CD4-positive, alpha-beta T cell treated with Interleukin-4 for 1 hour (primary cell): ENCODE measurements at regions not wholly inside any gene's neighbourhood (a gene's known extent, or its start where the extent isn't known, plus 50 kb on each side); places are given as distances from the start of the nearest gene placed in this dataset.

Source experiments
- DNase-seq, 2 donors: peaks; one replicate each; pipeline ENCODE4 v3.0.0-alpha.2; 2020 to 2022

DNA sequence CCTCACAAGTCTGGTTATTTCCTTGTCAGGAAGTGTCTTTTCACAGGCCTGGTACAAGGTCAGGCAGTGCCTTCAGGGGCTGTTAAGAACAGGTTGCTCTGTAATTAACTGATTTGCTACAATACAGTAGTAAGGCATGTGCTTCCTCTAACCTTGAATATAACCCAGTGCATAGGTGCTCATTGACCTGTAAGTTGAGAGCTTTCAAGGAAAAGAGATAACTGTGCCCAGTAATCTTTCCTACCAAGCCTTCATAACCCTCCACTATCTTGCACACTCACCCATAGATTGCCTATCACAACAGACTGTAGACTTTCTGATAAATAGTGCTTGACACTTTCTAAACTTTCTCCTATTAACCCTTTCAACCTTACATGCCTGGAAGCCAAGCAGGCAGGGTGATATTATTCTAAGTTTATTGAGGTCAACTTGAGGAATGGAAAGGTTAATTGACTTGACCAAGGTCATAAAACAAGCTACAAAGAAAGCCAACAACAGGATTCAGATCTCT lies 148.1 kb downstream of the PPARGC1A start:
- no peak for DNase-seq

DNA sequence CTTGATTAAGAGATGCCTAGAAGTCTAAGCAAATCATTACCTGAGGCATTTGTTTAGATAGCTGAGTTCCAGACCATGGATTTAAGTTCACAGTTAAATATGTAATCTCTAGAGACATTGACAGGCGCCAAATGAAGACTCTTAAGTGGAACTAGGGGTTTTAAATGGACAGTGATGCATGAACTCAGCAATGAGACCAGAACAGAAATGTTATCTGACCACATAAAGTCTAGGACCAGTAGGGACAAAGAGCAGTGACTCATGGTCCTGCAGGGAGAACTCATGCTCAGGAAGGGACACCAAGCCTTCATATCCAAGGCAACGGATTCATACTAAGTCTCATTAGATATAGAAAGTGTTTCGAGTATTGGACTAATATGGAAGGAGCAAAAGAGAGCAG lies 152.3 kb downstream of the PPARGC1A start:
- DNase-seq, result no peak

DNA sequence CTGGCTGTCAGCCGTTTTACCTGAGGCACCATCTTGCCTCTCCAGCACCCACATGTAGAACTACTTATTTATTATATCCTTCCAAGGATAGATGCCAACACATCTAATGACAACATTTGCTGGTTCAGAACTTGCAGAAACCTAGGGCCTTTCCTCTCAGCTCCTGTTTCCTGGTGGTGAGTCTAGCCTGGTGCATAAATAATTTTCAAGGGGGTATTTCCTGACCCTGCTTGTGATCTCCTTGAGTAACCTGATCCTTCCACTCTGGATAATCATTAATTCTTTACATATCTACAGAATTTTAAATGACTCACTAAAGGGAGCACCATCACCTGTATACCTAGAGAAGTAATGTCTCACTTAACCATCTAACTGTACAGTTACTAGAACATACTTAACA lies 153.4 kb downstream of the PPARGC1A start:
- DNase-seq, result no peak

DNA sequence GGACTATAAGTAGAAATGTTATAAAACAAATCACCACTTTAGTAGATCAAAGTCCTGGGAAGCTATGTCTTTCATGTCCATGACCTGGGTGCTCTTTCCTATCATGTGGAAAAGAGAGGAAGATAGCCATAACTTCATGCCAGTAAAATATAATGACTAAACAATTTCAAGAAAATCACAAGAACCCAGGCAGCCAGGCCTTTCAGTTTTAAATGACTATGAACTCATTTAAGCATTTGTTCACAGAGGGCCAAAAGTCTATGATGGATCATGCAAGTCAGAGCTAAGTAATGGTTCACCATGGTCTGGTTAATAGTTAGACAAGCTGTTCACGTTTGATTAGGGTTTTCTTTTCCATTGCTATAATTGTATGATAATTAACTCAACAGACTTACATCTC lies 155.8 kb downstream of the PPARGC1A start:
- no peak for DNase-seq

DNA sequence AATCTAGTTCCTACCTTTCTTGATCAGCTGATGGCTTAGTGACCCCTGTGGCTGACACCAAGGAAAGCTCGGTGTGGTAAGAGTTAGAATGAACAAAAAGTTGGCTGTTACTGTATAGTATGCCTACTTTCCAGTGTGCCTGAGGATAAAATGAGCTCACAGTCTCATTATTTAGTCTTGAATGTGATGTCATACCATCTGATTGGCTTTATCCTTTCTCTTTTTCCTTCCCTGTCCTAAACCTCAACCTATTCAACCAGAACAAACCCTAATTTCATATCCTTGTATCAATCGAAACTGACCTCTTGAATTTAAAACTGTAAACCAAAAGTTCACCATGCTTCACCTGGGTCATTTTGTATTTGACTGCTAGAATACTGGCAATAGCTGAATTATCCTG lies 156.4 kb downstream of the PPARGC1A start:
- no peak for DNase-seq

DNA sequence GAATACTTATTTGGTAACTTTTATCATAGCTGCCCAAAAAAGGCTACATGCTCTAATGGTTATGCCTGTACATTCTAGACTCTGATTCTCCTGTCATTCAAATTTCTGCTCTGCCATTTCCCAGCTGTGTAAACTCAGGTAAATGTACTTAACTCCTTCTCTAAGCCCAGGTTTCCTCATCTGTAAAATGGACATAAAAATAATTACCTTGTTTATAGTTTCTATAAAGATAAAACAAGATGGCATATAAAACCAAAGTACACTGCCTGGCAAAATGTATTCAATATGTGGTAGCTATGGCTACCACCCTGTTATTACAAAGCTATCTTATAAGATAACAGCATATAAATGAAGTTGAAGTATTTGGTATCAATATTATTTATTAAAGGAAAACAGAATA lies 158.8 kb downstream of the PPARGC1A start:
- no peak for DNase-seq

DNA sequence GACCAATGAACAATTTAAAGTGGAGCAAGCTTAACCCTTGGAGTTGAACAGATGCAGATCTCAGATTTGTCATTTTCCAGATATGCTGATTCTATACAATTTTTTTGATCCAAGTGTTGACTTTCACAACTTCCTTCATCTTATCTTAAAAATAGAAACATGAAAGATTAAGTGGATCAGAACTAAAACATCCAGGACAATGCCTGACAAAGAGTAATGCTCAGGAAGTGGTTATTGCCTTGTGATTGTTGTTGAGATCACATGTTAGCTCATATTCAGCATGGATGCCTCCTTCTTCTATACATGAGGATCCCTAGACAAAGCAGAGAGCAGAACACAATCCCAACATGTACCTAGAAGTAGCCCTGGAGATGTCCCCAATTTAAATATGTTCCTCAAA lies 160.9 kb downstream of the PPARGC1A start:
- no peak for DNase-seq

DNA sequence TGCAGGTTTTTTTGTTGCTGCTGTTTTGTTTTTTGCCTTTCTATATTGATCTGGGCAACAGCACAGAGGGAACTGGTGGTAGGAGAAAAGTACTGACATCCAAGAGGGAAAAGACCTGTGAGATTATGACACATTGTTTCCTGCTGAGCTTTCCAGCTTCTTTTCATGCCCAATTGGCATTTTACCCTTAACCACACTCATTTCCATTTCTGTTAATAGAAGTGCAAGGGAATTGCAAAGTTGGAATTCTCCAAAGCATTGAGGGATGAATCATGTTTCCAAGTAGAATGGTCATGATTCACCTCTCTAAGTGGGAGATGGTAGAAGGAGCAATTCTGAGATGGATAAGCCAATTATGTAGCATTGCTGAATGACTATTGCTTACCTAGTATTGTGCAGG lies 161.5 kb downstream of the PPARGC1A start:
- DNase-seq, result no peak

DNA sequence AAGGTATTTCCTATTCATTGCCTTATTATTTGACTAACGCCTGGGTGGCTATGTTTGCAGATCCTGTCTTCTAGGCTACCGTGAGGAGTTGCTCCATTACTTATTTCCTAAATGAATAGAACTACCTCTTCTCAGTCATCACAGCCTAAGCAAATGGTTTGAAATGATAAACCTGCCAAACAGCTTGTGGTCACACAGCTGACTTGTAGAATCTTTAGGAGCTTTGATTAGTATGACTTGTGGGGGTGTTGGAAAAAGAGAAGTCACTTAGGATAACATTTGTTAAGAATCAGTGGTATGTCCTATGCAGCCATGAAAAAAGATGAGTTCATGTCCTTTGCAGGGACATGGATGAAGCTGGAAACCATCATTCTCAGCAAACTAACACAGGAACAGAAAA lies 169.3 kb downstream of the PPARGC1A start:
- no peak for DNase-seq

DNA sequence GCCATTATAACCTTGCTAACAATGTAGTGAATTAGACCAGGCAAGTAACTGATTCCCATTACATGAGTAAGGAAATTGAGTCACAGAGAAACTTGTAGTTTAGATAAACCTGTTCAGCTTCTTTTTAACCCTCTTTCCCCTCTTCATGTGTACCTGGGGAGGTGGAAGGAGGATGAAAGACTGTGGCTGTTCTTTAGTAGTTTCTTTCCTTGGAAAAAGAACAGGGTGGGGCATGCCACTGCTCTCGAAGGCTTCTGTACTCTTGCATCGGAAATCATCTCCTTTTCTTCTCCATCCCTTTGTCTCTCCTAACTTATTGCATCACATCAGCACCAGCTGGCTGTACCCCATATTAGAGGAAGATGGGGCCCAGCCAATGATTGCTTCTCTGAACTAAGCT lies 171.4 kb downstream of the PPARGC1A start:
- no peak for DNase-seq

DNA sequence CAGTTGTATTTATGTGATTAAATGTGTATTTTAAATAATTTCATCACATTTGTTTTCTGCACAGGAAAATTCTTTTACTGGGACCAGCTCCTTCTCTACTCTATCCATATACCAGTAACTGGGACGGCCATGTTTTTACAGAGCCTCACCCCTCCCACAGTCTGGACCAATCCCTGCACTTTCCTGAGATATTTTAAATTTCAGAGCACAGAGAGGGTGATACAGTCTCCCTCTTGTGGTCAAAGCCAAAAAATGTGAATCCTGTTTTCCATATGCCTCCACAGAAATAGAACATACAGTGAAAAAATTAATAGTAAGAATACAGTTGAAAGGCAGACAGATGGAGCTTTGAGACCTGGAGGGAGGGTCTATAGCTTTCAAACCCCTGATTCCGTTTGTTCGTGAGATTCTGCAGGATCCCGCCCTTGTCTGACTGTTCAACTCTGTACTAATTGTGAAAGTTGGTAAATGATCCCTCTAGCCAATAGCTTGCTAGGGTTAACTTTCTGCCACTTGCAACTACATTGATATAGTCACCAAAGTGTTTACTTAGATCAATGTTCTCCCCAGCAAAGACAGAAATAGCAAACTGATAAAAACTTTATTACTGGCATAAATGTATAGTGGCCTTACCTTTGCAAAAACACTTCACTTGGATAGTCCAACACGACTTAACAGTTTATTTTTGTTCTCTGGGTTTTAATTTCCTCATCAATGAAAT lies 172.2 kb downstream of the PPARGC1A start:
- no peak for DNase-seq

DNA sequence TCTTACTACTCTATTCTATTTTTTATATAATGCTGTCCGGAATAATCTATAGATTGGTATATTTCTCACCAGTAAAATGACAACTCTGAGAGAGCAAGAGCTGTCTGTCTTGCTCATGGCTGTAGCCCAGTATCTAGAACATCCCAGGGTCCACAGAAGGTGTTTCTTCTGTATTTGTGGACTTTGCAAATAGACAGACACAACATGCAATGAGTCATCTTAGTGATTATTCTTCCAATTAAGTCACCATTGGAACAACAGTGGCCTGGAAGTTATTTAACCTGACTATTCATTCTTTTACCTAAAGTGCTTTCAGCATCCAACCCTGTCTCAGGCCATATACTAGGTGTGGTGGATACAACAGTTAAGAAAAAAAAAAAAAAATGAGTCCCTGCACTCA lies 179.5 kb downstream of the PPARGC1A start:
- DNase-seq, result no peak

DNA sequence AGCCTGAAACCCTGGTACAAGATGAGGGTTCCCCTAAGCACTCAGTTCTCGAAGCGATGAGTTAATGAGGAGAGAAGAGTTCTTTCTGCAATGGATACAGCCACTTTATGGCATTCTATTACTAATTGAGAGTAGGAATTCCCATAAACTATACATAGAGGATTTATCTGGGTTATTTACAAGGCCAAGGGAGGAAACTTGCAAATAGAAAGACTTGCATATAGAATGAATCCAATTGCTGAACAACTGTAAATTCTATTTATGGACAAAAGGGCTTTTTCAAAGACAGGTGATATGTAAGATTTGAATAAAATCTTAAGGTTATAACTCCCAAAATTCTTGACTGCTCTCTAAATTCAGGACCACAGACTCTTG lies 182.2 kb downstream of the PPARGC1A start:
- no peak for DNase-seq

DNA sequence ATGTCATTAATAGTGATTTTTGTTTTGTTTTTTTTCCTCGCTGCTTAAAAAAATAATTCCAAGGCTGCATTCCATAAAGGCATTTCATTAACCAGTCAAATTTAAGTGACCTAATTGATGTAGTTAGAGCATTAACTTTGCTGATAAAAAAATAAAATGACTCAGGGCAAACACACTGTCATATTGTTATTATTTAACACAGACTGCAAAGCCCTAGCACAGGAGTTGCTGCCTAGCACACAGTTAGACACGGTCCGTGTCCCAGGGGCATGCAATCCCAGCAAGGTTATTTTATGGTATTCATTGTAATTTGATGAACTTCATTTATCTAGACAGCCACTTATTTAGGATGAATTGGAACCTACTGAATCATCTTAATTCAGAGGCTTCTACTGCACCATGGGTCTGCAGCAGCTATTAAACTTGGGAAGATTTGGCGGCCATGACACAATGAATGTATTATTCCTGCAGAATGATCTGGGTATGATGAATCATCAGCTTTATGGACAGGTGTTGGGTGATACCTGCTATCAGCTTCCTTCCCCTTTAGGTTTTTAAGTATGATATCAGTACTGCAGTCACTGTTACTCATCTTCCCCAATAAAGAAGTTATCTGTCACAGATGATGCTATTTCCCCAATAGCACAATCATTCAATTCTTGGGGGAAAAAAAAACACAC lies 182.7 kb downstream of the PPARGC1A start:
- DNase-seq, result no peak

DNA sequence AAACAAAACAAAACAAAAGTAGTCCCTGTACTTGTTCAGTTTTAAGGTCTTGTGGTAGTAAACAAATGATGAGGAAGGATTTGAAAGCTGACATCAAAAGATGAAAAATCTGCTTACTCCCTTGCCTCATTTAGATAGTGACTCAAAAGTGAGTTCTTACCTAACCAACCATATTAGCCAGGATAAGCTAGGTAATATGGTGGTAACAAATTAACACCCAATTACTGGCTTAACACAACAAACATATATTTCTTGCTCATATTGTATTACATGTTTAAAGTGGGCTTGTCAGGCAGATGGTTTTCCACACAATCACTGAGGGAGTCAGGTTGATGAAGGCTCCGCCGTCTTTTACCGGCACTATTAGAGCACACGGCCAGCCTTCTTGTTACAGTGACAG lies 189.7 kb downstream of the PPARGC1A start:
- DNase-seq, result no peak

DNA sequence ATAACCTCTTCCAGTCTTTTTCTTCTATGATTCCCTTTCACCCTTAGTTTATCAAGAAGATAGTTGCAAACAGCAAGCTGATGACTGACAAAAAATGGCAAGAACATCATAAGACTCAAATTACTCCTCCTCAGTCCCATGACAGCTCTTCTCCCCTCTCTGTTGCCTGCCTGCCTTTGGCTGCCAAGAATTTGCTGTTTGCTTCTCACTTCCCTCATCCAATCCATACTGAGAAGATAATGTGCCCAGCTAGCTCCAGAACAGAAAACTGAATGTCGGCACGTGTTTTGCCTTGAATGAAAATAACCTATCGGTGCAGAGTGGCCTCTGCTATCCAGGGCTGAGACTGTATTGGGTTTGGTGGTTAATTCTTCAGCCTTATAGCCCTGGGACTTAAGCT lies 192.1 kb downstream of the PPARGC1A start:
- DNase-seq, result no peak

DNA sequence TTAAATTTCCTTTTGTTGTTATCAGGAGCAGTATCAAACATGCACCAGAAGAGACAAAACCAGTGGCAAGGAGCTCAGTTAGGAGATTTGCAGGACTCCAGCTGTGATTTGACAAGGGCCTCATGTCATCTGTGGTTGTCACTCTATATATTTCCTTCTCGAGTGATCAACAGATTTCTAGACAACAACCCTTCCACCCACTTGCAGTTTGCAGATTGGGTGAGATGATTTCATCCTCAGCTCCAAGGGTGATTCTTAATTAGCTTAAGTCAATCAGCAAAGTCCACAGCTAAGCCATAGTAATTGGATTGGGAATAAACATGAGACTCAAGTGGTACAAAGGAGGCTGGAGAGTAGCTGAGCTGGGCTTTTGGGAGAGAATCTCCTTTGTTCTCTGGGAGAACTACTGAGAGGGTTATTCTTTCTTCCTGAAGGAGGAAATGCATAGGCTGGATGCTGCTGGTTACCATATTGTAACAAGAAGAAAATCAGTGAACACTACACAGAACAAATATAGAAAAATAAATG lies 192.8 kb downstream of the PPARGC1A start:
- no peak for DNase-seq

DNA sequence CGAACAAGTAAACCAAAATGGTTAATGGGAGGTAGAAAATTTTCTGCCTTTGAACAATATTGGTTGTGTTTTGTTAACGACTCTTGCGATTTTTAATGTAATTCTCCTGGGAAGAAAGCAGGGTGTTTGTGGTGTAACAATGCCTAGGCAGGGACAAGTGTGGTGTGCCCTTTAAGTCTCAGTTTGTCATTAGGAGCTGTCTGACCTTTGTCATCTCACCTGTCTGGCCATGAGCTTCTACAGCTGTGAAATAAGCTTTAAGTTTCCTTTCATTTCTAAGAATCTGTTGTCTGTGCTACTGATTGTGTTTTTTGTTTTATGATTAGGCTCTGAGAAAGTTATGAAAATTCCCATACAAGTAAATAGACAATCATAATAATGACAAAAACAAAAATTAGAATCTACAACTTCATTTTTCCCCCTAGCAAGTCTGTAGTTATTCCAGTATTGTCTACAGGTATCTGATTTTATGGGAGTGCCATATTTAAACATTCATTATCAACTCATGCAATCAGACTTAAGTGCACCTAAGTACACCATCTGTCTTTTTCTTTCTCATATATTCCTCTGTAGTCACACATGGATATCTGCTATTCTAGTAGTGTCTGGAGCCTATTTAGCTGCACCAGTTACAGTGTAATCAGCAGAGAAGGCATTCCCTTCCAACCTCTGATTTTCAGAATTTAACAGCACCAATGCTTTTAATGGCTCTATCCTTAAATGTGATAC lies 203.5 kb downstream of the PPARGC1A start:
- no peak for DNase-seq

DNA sequence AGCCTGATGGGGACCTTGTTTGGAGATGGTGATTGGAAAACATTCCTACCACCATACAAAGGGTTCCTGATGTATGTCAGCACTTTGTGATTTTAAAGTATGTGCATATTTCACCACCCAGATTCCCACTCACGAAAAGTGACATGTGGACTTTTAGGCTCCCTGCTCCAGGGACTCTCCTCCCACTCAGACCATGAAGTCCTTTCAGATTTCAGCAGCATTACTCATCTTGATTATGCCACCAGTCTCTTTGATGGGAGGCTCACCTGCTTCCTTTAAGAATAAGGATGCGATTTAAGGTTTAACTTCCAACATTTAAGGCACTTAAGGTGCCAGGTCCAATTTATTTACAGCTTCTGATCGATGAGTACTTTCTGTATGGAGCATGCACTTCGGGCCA lies 204.4 kb downstream of the PPARGC1A start:
- DNase-seq, result no peak

DNA sequence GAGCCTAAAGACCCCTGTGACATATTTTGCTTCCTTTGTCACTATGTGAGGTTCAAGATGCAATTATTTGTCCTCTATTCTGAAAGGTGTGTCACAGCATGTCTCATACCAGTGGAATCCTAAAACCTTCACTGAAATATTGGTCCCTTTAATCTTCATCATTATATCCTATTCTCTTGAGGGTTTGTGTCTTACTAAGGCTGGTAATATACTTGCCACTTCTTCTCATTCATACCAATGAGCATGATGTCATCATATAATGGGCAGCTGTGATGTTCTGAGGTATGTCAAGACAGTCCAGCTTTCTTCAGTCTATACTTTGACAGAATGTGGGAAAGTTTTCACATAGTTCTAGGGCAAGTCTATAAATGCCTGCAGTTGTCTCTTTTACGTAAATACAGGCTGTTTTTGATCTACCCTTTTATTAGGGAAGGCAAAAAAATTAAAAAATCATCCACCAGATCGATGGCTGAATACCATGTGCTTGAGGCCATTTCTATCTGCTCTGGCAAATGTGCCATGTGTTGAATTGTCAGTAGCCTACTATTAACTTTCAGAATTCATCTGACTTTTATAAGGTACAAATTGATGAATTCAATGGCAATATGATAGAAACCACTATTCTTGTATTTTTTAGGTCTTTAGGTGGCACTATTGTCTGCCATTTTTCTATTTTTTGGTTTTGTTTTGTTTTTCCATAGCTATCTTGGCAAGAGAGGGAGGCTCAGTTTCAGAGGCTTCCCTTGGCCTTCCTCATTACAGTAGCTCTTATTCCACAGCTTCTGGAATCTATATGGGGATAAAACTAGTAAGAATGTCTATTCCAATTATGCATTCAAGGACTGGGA lies 209.0 kb downstream of the PPARGC1A start:
- DNase-seq, result no peak

DNA sequence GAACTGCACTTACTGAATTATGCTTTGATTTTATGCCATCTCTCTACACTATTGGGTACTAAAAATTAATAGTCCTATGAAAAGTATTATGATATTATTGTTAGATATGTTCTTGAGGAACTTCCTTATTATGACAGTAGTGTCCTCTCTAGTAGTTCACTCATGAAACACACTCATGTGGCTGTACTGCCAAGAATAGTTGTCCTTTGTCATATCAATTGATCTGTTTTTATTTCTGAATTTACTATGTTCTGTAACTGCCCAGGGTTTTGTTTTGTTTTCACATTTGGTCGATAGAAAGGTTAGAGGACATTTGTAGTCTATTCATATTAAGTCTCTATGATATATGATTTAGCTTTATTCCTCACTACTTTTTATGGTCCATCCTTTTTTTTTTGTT lies 215.2 kb downstream of the PPARGC1A start:
- no peak for DNase-seq

DNA sequence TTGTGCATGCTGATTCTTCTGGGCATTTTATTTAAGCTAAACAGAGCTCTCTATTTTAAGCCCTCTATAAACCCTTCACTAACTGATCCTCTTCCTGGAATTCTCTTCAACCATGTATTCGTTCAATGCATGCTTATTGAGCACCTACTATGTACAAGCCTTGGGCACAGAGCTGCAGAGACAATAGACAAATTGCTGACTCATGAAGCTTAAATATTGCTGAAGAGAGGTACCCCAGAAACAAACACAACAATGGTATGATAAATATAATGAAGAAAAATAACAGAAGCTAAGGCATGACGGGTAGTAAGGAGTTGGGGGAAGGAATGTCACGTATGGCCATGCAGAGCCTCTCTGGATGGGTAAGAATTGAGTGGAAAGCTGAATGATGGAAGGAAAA lies 222.2 kb downstream of the PPARGC1A start:
- no peak for DNase-seq

DNA sequence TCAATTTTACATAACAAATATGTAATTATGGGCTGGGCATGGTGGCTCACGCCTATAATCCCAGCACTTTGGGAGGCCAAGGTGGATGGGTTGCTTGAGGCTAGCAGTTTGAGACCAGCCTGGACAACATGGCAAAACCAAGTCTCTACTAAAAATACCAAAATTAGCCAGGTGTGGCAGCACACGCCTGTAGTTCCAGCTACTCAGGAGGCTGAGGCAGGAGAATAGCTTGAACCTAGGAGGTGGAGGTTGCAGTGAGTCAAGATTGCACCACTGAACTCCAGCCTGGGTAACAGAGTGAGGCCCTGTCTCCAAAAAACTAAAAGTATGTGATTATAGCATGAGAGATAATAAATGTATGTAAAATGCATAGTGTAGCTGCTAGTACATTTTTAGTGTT lies 229.0 kb downstream of the PPARGC1A start:
- DNase-seq, result no peak
